Prostate gland (tissue), 2 donors: ENCODE measurements at regions not wholly inside any gene's neighbourhood (a gene's known extent, or its start where the extent isn't known, plus 50 kb on each side); places are given as distances from the start of the nearest gene placed in this dataset.

Experiments
- POLR2A ChIP-seq: fragments of 450-650 bp; IDR thresholded peaks from one replicate; pipeline ENCODE4 v1.6.1; 2016; ENCODE audit warnings: antibody characterized with exemption, mild to moderate bottlenecking
- POLR2AphosphoS5 ChIP-seq: sonication (generic); formaldehyde crosslinking; IDR thresholded peaks from one replicate; pipeline ENCODE4 v1.6.1; 2017; ENCODE audit warnings: antibody characterized with exemption
- TF ChIP-seq, protein P1 (sequence below), 4 experiments: fragments of 200-600 bp in 2 of 4; fragments of 450-650 bp in 2 of 4; sonication (generic) in 2 of 4; IDR thresholded peaks; 1 replicate in 3 of 4; 2 replicates in 1 of 4; pipeline ENCODE4 v1.5.1; 2016 to 2019; ENCODE audit warnings: antibody characterized with exemption in 4 of 4, mild to moderate bottlenecking in 2 of 4, moderate library complexity in 2 of 4

DNA sequence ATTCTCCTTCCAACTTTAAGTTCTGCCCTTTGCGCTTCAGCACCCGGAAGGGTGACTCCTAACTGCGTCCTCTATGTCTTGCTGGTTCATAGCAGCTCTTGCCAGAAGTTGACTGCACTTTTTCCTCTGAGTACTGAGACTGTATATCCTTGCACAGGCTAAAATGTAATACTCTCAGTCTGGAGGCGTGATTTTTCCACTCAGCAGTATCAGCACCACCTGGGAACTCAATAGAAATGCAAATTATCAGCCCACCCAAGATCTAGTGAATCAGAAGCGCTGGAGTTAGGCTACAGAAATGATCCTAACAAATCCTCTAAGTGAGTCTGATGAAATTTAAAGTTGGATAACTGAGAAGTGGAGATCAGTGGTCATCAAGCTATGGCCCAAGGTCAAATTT is 1611.9 kb upstream of the SLC10A2 start:
- TF ChIP-seq, protein P1, sequence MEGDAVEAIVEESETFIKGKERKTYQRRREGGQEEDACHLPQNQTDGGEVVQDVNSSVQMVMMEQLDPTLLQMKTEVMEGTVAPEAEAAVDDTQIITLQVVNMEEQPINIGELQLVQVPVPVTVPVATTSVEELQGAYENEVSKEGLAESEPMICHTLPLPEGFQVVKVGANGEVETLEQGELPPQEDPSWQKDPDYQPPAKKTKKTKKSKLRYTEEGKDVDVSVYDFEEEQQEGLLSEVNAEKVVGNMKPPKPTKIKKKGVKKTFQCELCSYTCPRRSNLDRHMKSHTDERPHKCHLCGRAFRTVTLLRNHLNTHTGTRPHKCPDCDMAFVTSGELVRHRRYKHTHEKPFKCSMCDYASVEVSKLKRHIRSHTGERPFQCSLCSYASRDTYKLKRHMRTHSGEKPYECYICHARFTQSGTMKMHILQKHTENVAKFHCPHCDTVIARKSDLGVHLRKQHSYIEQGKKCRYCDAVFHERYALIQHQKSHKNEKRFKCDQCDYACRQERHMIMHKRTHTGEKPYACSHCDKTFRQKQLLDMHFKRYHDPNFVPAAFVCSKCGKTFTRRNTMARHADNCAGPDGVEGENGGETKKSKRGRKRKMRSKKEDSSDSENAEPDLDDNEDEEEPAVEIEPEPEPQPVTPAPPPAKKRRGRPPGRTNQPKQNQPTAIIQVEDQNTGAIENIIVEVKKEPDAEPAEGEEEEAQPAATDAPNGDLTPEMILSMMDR (IDR thresholded peaks at IDR 0.05), result no peak
- TF ChIP-seq POLR2A, result no peak
- no peak for TF ChIP-seq POLR2AphosphoS5
